ENCODE measurements at regions not wholly inside any gene's neighbourhood (a gene's known extent, or its start where the extent isn't known, plus 50 kb on each side); places are given as distances from the start of the nearest gene placed in this dataset.

DNA sequence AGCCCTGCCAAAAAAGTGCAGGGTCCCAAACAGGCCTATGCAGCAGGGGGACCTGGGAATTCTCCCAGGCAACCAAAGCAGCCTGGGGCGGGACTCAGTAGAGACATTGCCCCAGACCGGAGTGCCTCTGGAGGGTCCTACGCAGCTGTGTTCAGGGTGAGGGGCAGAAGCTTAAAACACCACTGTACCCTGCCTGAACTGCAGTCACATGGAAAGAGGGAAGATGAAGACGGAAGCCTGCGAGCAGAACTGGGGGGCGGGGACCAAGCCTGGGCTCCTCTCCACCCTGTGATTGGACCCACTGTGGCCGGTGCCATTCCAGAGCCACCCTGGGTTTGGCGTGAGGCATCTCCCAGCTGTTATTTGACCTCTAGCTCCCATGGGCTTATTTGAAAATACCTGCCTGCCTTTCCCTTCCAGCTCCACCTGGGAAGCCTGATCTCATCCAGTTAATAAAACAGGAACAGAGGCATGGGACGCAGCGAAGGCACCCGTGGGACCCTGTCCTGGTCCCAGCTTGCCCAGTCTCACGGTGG lies 183.1 kb downstream of the SMAD2 start:
- H3K4me2 ChIP-seq = no peak overlapping the region
- no peak for DNase-seq
- H3K4me3 ChIP-seq (ENCODE audit: low read depth in 2 of 2, low read length in 1 of 2) = no peak overlapping the region
- WGBS (ENCODE audit: low lambda C conversion rate) = 80% methylated on average over 12 of the region's 12 CpGs
- H3K9ac ChIP-seq = no peak overlapping the region
- no peak for TF ChIP-seq IRF3 (IDR thresholded peaks at IDR 0.05; ENCODE audit: low read depth, low read length)
- TF ChIP-seq, protein P1, sequence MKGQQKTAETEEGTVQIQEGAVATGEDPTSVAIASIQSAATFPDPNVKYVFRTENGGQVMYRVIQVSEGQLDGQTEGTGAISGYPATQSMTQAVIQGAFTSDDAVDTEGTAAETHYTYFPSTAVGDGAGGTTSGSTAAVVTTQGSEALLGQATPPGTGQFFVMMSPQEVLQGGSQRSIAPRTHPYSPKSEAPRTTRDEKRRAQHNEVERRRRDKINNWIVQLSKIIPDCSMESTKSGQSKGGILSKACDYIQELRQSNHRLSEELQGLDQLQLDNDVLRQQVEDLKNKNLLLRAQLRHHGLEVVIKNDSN (IDR thresholded peaks at IDR 0.05; ENCODE audit: borderline replicate concordance, low read depth) = no peak
- no peak for TF ChIP-seq EP300 (IDR thresholded peaks at IDR 0.05; ENCODE audit: borderline replicate concordance in 1 of 2, low read depth in 1 of 2, low read length in 1 of 2)
- no peak for TF ChIP-seq SIN3A (IDR thresholded peaks at IDR 0.05; ENCODE audit: borderline replicate concordance, low read depth, low read length)
- TF ChIP-seq, protein P2, sequence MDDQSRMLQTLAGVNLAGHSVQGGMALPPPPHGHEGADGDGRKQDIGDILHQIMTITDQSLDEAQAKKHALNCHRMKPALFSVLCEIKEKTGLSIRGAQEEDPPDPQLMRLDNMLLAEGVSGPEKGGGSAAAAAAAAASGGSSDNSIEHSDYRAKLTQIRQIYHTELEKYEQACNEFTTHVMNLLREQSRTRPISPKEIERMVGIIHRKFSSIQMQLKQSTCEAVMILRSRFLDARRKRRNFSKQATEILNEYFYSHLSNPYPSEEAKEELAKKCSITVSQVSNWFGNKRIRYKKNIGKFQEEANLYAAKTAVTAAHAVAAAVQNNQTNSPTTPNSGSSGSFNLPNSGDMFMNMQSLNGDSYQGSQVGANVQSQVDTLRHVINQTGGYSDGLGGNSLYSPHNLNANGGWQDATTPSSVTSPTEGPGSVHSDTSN (IDR thresholded peaks at IDR 0.05) = no peak
- TF ChIP-seq FOXJ3 (CRISPR knock-in tag; IDR thresholded peaks at IDR 0.05) = no peak
- TF ChIP-seq GATA2 (CRISPR knock-in tag; IDR thresholded peaks at IDR 0.05) = no peak
- no peak for TF ChIP-seq MEF2A (IDR thresholded peaks at IDR 0.05; ENCODE audit: borderline replicate concordance, low read depth)
- TF ChIP-seq, protein P3, sequence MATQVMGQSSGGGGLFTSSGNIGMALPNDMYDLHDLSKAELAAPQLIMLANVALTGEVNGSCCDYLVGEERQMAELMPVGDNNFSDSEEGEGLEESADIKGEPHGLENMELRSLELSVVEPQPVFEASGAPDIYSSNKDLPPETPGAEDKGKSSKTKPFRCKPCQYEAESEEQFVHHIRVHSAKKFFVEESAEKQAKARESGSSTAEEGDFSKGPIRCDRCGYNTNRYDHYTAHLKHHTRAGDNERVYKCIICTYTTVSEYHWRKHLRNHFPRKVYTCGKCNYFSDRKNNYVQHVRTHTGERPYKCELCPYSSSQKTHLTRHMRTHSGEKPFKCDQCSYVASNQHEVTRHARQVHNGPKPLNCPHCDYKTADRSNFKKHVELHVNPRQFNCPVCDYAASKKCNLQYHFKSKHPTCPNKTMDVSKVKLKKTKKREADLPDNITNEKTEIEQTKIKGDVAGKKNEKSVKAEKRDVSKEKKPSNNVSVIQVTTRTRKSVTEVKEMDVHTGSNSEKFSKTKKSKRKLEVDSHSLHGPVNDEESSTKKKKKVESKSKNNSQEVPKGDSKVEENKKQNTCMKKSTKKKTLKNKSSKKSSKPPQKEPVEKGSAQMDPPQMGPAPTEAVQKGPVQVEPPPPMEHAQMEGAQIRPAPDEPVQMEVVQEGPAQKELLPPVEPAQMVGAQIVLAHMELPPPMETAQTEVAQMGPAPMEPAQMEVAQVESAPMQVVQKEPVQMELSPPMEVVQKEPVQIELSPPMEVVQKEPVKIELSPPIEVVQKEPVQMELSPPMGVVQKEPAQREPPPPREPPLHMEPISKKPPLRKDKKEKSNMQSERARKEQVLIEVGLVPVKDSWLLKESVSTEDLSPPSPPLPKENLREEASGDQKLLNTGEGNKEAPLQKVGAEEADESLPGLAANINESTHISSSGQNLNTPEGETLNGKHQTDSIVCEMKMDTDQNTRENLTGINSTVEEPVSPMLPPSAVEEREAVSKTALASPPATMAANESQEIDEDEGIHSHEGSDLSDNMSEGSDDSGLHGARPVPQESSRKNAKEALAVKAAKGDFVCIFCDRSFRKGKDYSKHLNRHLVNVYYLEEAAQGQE (IDR thresholded peaks at IDR 0.05; ENCODE audit: low read depth, low read length) = no peak
- no peak for TF ChIP-seq FOSL2 (IDR thresholded peaks at IDR 0.05; ENCODE audit: borderline replicate concordance, low read depth)
- TF ChIP-seq, protein P4, sequence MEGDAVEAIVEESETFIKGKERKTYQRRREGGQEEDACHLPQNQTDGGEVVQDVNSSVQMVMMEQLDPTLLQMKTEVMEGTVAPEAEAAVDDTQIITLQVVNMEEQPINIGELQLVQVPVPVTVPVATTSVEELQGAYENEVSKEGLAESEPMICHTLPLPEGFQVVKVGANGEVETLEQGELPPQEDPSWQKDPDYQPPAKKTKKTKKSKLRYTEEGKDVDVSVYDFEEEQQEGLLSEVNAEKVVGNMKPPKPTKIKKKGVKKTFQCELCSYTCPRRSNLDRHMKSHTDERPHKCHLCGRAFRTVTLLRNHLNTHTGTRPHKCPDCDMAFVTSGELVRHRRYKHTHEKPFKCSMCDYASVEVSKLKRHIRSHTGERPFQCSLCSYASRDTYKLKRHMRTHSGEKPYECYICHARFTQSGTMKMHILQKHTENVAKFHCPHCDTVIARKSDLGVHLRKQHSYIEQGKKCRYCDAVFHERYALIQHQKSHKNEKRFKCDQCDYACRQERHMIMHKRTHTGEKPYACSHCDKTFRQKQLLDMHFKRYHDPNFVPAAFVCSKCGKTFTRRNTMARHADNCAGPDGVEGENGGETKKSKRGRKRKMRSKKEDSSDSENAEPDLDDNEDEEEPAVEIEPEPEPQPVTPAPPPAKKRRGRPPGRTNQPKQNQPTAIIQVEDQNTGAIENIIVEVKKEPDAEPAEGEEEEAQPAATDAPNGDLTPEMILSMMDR (IDR thresholded peaks at IDR 0.05) = no peak
- TF ChIP-seq EZH2phosphoT487 (IDR thresholded peaks at IDR 0.05; ENCODE audit: borderline replicate concordance, low read depth) = no peak
- no peak for TF ChIP-seq SMC3 (IDR thresholded peaks at IDR 0.05; ENCODE audit: low read depth, low read length)
- TF ChIP-seq MAX (IDR thresholded peaks at IDR 0.05; ENCODE audit: low read depth) = no peak
- TF ChIP-seq GABPA (IDR thresholded peaks at IDR 0.05; ENCODE audit: low read depth) = no peak
- TF ChIP-seq FOXM1 (IDR thresholded peaks at IDR 0.05; ENCODE audit: low read depth) = no peak
- no peak for TF ChIP-seq TAF1 (IDR thresholded peaks at IDR 0.05; ENCODE audit: borderline replicate concordance, low read depth, low read length)
- TF ChIP-seq ELF1 (IDR thresholded peaks at IDR 0.05) = no peak
- TF ChIP-seq, protein P5, sequence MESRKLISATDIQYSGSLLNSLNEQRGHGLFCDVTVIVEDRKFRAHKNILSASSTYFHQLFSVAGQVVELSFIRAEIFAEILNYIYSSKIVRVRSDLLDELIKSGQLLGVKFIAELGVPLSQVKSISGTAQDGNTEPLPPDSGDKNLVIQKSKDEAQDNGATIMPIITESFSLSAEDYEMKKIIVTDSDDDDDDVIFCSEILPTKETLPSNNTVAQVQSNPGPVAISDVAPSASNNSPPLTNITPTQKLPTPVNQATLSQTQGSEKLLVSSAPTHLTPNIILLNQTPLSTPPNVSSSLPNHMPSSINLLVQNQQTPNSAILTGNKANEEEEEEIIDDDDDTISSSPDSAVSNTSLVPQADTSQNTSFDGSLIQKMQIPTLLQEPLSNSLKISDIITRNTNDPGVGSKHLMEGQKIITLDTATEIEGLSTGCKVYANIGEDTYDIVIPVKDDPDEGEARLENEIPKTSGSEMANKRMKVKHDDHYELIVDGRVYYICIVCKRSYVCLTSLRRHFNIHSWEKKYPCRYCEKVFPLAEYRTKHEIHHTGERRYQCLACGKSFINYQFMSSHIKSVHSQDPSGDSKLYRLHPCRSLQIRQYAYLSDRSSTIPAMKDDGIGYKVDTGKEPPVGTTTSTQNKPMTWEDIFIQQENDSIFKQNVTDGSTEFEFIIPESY (IDR thresholded peaks at IDR 0.05; ENCODE audit: borderline replicate concordance, low read depth) = no peak
- TF ChIP-seq RXRA (IDR thresholded peaks at IDR 0.05; ENCODE audit: borderline replicate concordance, low read depth) = no peak
- no peaks in the 10 kb centered on the region for H3F3A ChIP-seq (replicated peaks; ENCODE audit: insufficient read depth)
- no peaks in the 10 kb centered on the region for H3K9me2 ChIP-seq
- H3K36me3 ChIP-seq (replicated peaks in 1 of 2; ENCODE audit: control insufficient read depth in 1 of 2, insufficient read depth in 2 of 2, low read length in 1 of 2) = no peaks in the 10 kb centered on the region
- no peaks in the 10 kb centered on the region for H4K20me1 ChIP-seq (ENCODE audit: insufficient read depth)
- no peaks in the 10 kb centered on the region for H3K27me3 ChIP-seq (ENCODE audit: insufficient read depth)
- no peak overlapping the region for H2AFZ ChIP-seq (ENCODE audit: low read depth)
- no peaks in the 10 kb centered on the region for H3K79me2 ChIP-seq (ENCODE audit: insufficient read depth)
- peaks cover 0 to 4% of the 10 kb centered on the region in 2 experiments; a peak in 1 of 4 replicates for H3K4me1 ChIP-seq (ENCODE audit: control insufficient read depth in 1 of 2, insufficient read depth in 2 of 2, low read depth in 1 of 2, low read length in 1 of 2)
- POLR2A ChIA-PET = no interaction called here
- H3K9me3 ChIP-seq = no peaks in the 10 kb centered on the region
- H3K27ac ChIP-seq (ENCODE audit: low read depth in 2 of 2, low read length in 1 of 2) = no peak overlapping the region
- CTCF ChIA-PET = interaction anchor here (0.9 to 4.6 kb wide), 10 partner anchors 10 to 542 kb away, joined by 3 to 95 read pairs (median 24); no protein-coding TSS in a partner anchor

Data from SK-N-SH (cell line).